IMR-90 (cell line): ENCODE measurements at regions not wholly inside any gene's neighbourhood (a gene's known extent, or its start where the extent isn't known, plus 50 kb on each side); places are given as distances from the start of the nearest gene placed in this dataset.

ENCODE experiments used
- BHLHE40 ChIP-seq: fragments of 150-350 bp; IDR thresholded peaks from 2 replicates; pipeline ENCODE4 v1.6.1; 2016; ENCODE audit warnings: mild to moderate bottlenecking, low read depth, low read length
- CEBPB ChIP-seq: IDR thresholded peaks from 2 replicates; pipeline ENCODE4 v1.6.1; 2012; ENCODE audit warnings: low read depth, low read length, improper control_type of control experiment
- CTCF ChIP-seq: conservative IDR thresholded peaks from 2 replicates; pipeline ENCODE4 v1.5.1; 2012; ENCODE audit warnings: mild to moderate bottlenecking, low read depth, low read length, improper control_type of control experiment
- FOS ChIP-seq: fragments of 150-350 bp; IDR thresholded peaks from 2 replicates; pipeline ENCODE4 v1.6.1; 2016; ENCODE audit warnings: low read depth, low read length
- MAFK ChIP-seq: IDR thresholded peaks from 2 replicates; pipeline ENCODE4 v1.6.1; 2012; ENCODE audit warnings: low read depth, low read length, improper control_type of control experiment
- MAZ ChIP-seq: IDR thresholded peaks from 2 replicates; pipeline ENCODE4 v1.6.1; 2012; ENCODE audit warnings: low read depth, mild to moderate bottlenecking, low read length, improper control_type of control experiment, moderate library complexity, borderline replicate concordance
- POLR2A ChIP-seq: IDR thresholded peaks from 2 replicates; pipeline ENCODE4 v1.6.1; 2012; ENCODE audit warnings: mild to moderate bottlenecking, low read depth, low read length
- RAD21 ChIP-seq: IDR thresholded peaks from 2 replicates; pipeline ENCODE4 v1.6.1; 2012; ENCODE audit warnings: low read length, improper control_type of control experiment
- RCOR1 ChIP-seq: IDR thresholded peaks from 2 replicates; pipeline ENCODE4 v1.6.1; 2012; ENCODE audit warnings: mild to moderate bottlenecking, low read length, improper control_type of control experiment; ENCODE audit not compliant: insufficient replicate concordance
- RFX5 ChIP-seq: IDR thresholded peaks from 2 replicates; pipeline ENCODE4 v1.8.0; 2012; ENCODE audit warnings: low read depth, mild to moderate bottlenecking, low read length, moderate library complexity
- SMC3 ChIP-seq: fragments of 150-350 bp; IDR thresholded peaks from 2 replicates; pipeline ENCODE4 v1.6.1; 2016; ENCODE audit warnings: low read depth, mild to moderate bottlenecking, antibody characterized with exemption, low read length, moderate library complexity
- TF ChIP-seq, protein P1 (sequence below): fragments of 150-350 bp; IDR thresholded peaks from 2 replicates; pipeline ENCODE4 v1.6.1; 2017; ENCODE audit warnings: mild to moderate bottlenecking, antibody characterized with exemption, low read length, low read depth
- TF ChIP-seq, protein P2 (sequence below): fragments of 150-350 bp; IDR thresholded peaks from 2 replicates; pipeline ENCODE4 v1.6.1; 2016; ENCODE audit warnings: low read depth, mild to moderate bottlenecking, low read length, moderate library complexity, borderline replicate concordance

DNA sequence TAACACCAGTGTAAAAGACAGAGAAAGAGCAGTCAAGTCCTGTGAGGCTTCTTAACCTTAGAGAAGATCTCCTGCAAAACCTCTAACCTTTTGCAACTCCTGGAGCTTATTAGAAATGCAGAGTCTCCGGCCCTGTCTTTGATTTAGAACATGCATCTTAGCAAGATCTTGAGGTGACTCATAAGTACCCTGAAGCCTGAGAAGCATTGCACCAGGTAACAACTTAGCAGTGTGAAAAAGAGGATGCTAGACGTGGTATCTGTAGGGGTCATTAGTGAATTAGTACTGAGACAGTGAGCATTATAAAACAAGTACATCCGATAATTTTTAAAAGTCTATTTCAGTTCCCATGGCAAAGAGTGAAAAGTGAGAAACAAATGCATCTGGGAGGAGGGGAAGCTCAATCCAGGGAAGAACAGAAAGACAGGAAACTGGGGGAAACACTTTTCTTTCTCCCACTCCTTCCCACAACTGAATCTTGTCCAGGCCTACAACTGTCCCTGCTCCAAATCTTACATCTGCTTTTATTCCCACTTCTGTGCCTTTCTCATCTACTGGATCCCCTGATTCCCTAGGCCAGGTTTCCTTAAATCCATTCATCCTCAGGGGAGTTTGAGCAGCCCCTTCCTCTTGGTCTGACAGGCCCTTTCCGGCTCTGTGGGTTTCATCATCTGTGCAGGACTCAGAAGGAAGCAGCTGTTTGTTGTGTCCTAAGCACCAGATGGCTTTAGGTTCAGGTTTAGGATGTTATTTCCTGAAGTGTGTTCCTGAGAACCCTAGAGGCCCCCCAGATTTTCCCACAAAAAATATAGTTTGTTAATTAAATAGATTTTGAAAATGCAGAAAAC lies 128.1 kb upstream of the IL12A start:
- no peak for TF ChIP-seq MAFK
- TF ChIP-seq CTCF = no peak
- no peak for TF ChIP-seq MAZ
- no peak for TF ChIP-seq POLR2A
- TF ChIP-seq RCOR1 = no peak
- no peak for TF ChIP-seq RAD21
- TF ChIP-seq FOS = no peak
- TF ChIP-seq, protein P1, sequence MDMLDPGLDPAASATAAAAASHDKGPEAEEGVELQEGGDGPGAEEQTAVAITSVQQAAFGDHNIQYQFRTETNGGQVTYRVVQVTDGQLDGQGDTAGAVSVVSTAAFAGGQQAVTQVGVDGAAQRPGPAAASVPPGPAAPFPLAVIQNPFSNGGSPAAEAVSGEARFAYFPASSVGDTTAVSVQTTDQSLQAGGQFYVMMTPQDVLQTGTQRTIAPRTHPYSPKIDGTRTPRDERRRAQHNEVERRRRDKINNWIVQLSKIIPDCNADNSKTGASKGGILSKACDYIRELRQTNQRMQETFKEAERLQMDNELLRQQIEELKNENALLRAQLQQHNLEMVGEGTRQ = no peak
- TF ChIP-seq RFX5 = no peak
- TF ChIP-seq, protein P2, sequence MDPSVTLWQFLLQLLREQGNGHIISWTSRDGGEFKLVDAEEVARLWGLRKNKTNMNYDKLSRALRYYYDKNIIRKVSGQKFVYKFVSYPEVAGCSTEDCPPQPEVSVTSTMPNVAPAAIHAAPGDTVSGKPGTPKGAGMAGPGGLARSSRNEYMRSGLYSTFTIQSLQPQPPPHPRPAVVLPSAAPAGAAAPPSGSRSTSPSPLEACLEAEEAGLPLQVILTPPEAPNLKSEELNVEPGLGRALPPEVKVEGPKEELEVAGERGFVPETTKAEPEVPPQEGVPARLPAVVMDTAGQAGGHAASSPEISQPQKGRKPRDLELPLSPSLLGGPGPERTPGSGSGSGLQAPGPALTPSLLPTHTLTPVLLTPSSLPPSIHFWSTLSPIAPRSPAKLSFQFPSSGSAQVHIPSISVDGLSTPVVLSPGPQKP = no peak
- no peak for TF ChIP-seq SMC3
- no peak for TF ChIP-seq BHLHE40
- TF ChIP-seq CEBPB = no peak
